PC-9 (cell line): ENCODE measurements at regions not wholly inside any gene's neighbourhood (a gene's known extent, or its start where the extent isn't known, plus 50 kb on each side); places are given as distances from the start of the nearest gene placed in this dataset.

Experiments
- BruUV-seq: library from RNA; stranded (reverse); fragments of 400-500 nt; replicated peaks from 2 replicates; lab custom pipeline; 2021; lab: Mats Ljungman, UMichigan
- CTCF ChIA-PET: fragments of 300-600 bp; sonication (Branson Sonifier 250); formaldehyde crosslinking; loops from one replicate; lab custom pipeline; 2022; ENCODE audit warnings: antibody characterized with exemption; lab: Charles Lee
- POLR2A ChIA-PET: fragments of 300-600 bp; sonication (Branson Sonifier 250); formaldehyde crosslinking; loops from one replicate; lab custom pipeline; 2022; ENCODE audit warnings: antibody characterized with exemption; ENCODE audit not compliant: unreplicated experiment; lab: Charles Lee
- DNase-seq, 2 experiments: peaks; one replicate each; pipeline versions ENCODE4 v3.0.0 to v3.0.0-alpha.2; 2015 to 2022; ENCODE audit warnings: mixed read lengths in 1 of 2
- H2AFZ ChIP-seq: fragments of 200-600 bp; sonication (generic); 2 replicates; pipeline ENCODE4 v1.8.1; 2017; ENCODE audit warnings: antibody characterized with exemption
- H3F3A ChIP-seq: fragments of 200-600 bp; sonication (generic); 2 replicates; pipeline ENCODE4 v1.8.1; 2017; ENCODE audit warnings: antibody characterized with exemption, mild to moderate bottlenecking, low read depth; ENCODE audit not compliant: insufficient read depth
- H3K27ac ChIP-seq: fragments of 200-600 bp; sonication (generic); 2 replicates; pipeline ENCODE4 v1.6.1; 2016; ENCODE audit warnings: mixed run types
- H3K27me3 ChIP-seq: fragments of 200-600 bp; sonication (generic); 2 replicates; pipeline ENCODE4 v1.6.1; 2016; ENCODE audit warnings: low read depth, mixed run types; ENCODE audit not compliant: insufficient read depth
- H3K36me3 ChIP-seq: fragments of 200-600 bp; sonication (generic); 2 replicates; pipeline ENCODE4 v1.6.1; 2016; ENCODE audit warnings: low read depth, mixed run types
- H3K4me1 ChIP-seq: fragments of 200-600 bp; sonication (generic); replicated peaks from 2 replicates; pipeline ENCODE4 v1.6.1; 2016; ENCODE audit warnings: mixed run types; ENCODE audit not compliant: insufficient read depth
- H3K4me2 ChIP-seq: fragments of 200-600 bp; sonication (generic); 2 replicates; pipeline ENCODE4 v1.6.1; 2017; ENCODE audit warnings: mixed run types
- H3K4me3 ChIP-seq: fragments of 200-600 bp; sonication (generic); 2 replicates; pipeline ENCODE4 v1.6.1; 2016; ENCODE audit warnings: mixed run types
- H3K79me2 ChIP-seq: fragments of 200-600 bp; sonication (generic); 2 replicates; pipeline ENCODE4 v1.6.1; 2017; ENCODE audit warnings: low read depth, mixed run types
- H3K9me2 ChIP-seq: fragments of 200-600 bp; sonication (generic); 2 replicates; pipeline ENCODE4 v1.8.1; 2017; ENCODE audit warnings: mild to moderate bottlenecking; ENCODE audit not compliant: insufficient read depth
- H3K9me3 ChIP-seq: fragments of 200-600 bp; sonication (generic); 2 replicates; pipeline ENCODE4 v1.8.1; 2016; ENCODE audit warnings: low read depth; ENCODE audit not compliant: insufficient read depth
- H4K20me1 ChIP-seq: fragments of 200-600 bp; sonication (generic); 2 replicates; pipeline ENCODE4 v1.8.1; 2017; ENCODE audit not compliant: insufficient read depth
- EZH2 ChIP-seq: fragments of 200-600 bp; sonication (generic); IDR thresholded peaks from 2 replicates; pipeline ENCODE4 v1.8.0; 2017; ENCODE audit warnings: antibody characterized with exemption, low read depth
- intact Hi-C: fragments of 100-400 bp; cut with micrococcal nuclease; formaldehyde crosslinking; loops from one replicate; pipeline ENCODE4 v1.10.0; 2022; ENCODE audit not compliant: unreplicated experiment
- TF ChIP-seq, protein P1 (sequence below): fragments of 200-600 bp; sonication (generic); conservative IDR thresholded peaks from 2 replicates; pipeline ENCODE4 v1.6.1; 2017; ENCODE audit warnings: mixed run types, antibody characterized with exemption, mild to moderate bottlenecking, moderate library complexity

DNA sequence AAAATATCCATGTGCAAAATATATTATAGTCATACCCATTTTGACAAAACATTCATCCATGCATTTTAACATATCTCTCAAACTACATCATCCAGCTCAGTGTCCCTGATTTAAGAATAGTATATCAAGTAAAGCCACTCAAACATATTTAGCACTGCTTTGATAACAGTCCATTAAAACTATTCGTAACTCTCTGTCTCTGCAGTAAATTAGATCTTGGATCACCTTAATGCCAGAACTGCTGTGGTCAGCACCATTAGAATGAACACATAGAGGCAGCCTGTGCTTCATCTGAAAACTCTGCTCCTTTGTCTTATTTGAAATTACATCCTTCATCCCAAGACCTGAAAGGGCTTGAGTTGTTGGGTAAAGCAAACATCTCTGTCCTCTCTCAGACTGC, 234.0 kb downstream of the MBD2 start:
- POLR2A ChIA-PET, result no interaction called here
- H2AFZ ChIP-seq, result no peak overlapping the region
- H3K4me3 ChIP-seq, result no peak overlapping the region
- BruUV-seq, result no TSS peak
- no peaks in the 10 kb centered on the region for H3K79me2 ChIP-seq
- intact Hi-C loops, result no loop called here
- no peaks in the 10 kb centered on the region for H3K27me3 ChIP-seq
- H3K4me1 ChIP-seq, result no peaks in the 10 kb centered on the region
- no peaks in the 10 kb centered on the region for H3K36me3 ChIP-seq
- no peak overlapping the region for H3K4me2 ChIP-seq
- H3K27ac ChIP-seq, result no peak overlapping the region
- no peak for DNase-seq
- no peaks in the 10 kb centered on the region for H3K9me3 ChIP-seq
- H3F3A ChIP-seq, result no peaks in the 10 kb centered on the region
- no peaks in the 10 kb centered on the region for H4K20me1 ChIP-seq
- CTCF ChIA-PET, result no interaction called here
- no peak for TF ChIP-seq EZH2
- TF ChIP-seq, protein P1, sequence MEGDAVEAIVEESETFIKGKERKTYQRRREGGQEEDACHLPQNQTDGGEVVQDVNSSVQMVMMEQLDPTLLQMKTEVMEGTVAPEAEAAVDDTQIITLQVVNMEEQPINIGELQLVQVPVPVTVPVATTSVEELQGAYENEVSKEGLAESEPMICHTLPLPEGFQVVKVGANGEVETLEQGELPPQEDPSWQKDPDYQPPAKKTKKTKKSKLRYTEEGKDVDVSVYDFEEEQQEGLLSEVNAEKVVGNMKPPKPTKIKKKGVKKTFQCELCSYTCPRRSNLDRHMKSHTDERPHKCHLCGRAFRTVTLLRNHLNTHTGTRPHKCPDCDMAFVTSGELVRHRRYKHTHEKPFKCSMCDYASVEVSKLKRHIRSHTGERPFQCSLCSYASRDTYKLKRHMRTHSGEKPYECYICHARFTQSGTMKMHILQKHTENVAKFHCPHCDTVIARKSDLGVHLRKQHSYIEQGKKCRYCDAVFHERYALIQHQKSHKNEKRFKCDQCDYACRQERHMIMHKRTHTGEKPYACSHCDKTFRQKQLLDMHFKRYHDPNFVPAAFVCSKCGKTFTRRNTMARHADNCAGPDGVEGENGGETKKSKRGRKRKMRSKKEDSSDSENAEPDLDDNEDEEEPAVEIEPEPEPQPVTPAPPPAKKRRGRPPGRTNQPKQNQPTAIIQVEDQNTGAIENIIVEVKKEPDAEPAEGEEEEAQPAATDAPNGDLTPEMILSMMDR, result no peak
- H3K9me2 ChIP-seq, result peaks cover 4% of the 10 kb centered on the region; the same call in 1 of the 2 replicates

DNA sequence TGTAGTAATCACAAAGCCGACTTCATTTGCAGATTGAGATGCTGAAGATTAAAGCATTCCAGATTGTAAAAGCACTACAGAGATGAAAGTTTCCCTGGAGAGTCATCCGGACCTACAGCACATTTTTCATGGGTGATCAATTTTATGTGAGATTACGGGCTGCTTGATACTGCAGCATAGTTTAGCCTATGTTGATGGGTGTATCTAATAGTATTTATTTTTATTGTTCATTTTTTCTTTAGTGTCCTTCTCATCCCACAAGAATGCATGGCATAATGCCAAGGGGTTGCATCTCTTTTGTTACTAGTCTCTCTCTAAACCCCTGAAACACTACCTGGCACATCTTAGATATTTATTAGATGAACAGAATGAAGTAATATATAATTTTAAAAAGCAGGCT, 240.4 kb downstream of the MBD2 start:
- Histone ChIP-seq H3K4me3 (no peak overlapping the region), H3K9me3 (no peaks in the 10 kb centered on the region), H3K27ac (no peak overlapping the region), H3K36me3 (no peaks in the 10 kb centered on the region), H3K79me2 (no peaks in the 10 kb centered on the region), H3K9me2 (peaks cover 4% of the 10 kb centered on the region; the same call in 1 of the 2 replicates), H4K20me1 (no peaks in the 10 kb centered on the region), H3K4me1 (no peaks in the 10 kb centered on the region), H3K4me2 (no peak overlapping the region), H3F3A (no peaks in the 10 kb centered on the region), H2AFZ (no peak overlapping the region), H3K27me3 (no peaks in the 10 kb centered on the region)
- TF ChIP-seq EZH2, result no peak
- TF ChIP-seq, protein P1, result no peak
- intact Hi-C loops, result no loop called here
- no TSS peak for BruUV-seq
- CTCF ChIA-PET, result no interaction called here
- POLR2A ChIA-PET, result no interaction called here
- DNase-seq, result no peak

DNA sequence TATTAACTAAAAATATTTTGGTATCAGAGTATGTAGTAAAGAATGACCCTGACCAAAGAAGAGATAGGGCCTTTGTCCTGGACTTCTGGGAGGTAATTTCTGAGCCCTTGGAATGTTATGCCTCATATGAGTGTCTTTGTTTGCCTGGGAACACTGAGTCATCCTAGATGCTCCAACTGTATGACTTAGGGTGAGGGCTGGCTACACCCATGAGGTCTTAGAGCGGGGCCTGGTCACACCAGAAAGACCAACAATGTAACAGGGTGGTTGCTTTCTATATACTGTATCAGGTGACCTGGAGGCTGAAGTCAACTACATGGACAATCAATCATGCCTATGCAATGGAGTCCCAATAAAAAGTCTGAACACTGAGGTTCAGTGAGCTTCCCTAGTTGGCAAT, 253.1 kb downstream of the MBD2 start:
- intact Hi-C loops, result no loop called here
- TF ChIP-seq, protein P1, result no peak
- no peak for TF ChIP-seq EZH2
- DNase-seq, result no peak

More for the DNA sequence above, 253.1 kb downstream of the MBD2 start:
- Histone ChIP-seq H3K9me2 (no peaks in the 10 kb centered on the region), H4K20me1 (no peaks in the 10 kb centered on the region), H3K4me1 (no peaks in the 10 kb centered on the region), H3K27ac (no peak overlapping the region), H2AFZ (no peak overlapping the region), H3K4me3 (no peak overlapping the region), H3K36me3 (no peaks in the 10 kb centered on the region), H3K9me3 (no peaks in the 10 kb centered on the region), H3K79me2 (no peaks in the 10 kb centered on the region), H3K27me3 (no peaks in the 10 kb centered on the region), H3F3A (no peaks in the 10 kb centered on the region), H3K4me2 (no peak overlapping the region)
- BruUV-seq, result no TSS peak
- POLR2A ChIA-PET, result no interaction called here
- CTCF ChIA-PET, result no interaction called here
